NT2/D1 (cell line): ENCODE measurements at regions not wholly inside any gene's neighbourhood (a gene's known extent, or its start where the extent isn't known, plus 50 kb on each side); places are given as distances from the start of the nearest gene placed in this dataset.

Experiments used
- DNase-seq: peaks from one replicate; pipeline ENCODE4 v3.0.0-alpha.2; 2011; ENCODE audit warnings: low read depth, low spot score
- H3K27me3 ChIP-seq: 2 replicates; pipeline ENCODE4 v1.6.0; 2011; ENCODE audit warnings: mild to moderate bottlenecking; ENCODE audit not compliant: insufficient read length, insufficient read depth
- H3K36me3 ChIP-seq: 2 replicates; pipeline ENCODE4 v1.6.1; 2011; ENCODE audit warnings: mild to moderate bottlenecking, low read length, mixed read lengths; ENCODE audit not compliant: insufficient read depth, insufficient read length
- H3K4me1 ChIP-seq: 2 replicates; pipeline ENCODE4 v1.5.1; 2011; ENCODE audit not compliant: insufficient read depth, insufficient read length
- H3K4me3 ChIP-seq: 2 replicates; pipeline ENCODE4 v1.5.1; 2011; ENCODE audit warnings: low read depth; ENCODE audit not compliant: insufficient read length
- H3K9ac ChIP-seq: 2 replicates; pipeline ENCODE4 v1.6.0; 2011; ENCODE audit warnings: low read depth; ENCODE audit not compliant: insufficient read length
- H3K9me3 ChIP-seq: 2 replicates; pipeline ENCODE4 v1.5.1; 2011; ENCODE audit warnings: mild to moderate bottlenecking, low read length; ENCODE audit not compliant: insufficient read depth
- SUZ12 ChIP-seq: IDR thresholded peaks from 2 replicates; pipeline ENCODE4 v1.6.1; 2011; ENCODE audit not compliant: insufficient read length, insufficient read depth; ENCODE audit errors: extremely low read depth
- YY1 ChIP-seq: IDR thresholded peaks from 2 replicates; pipeline ENCODE4 v1.6.1; 2011; ENCODE audit not compliant: insufficient read length, insufficient read depth
- ZNF274 ChIP-seq: IDR thresholded peaks from 2 replicates; pipeline ENCODE4 v1.6.1; 2011; ENCODE audit warnings: mild to moderate bottlenecking, low read depth, low read length

DNA sequence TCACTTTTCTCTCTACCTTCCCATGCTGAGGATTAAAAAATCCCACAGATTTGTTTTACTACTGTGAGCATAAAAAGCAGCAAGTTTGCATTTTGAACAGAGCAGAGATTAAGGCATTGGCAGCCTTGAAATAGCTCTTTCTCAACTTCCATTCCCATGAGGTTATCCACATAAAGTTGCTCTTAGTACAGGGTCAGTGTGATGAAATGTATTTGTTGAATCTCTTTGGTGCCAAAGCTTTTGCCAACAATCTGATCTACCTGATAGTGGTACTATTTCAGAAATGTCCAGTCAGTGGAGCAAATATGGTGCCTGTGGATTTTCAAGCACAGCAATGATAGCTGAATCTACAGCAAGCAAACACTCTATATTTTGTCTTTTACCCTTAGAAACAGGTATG lies 254.8 kb downstream of the INHBA start:
- TF ChIP-seq ZNF274 (no peak), SUZ12 (no peak), YY1 (no peak)
- H3K27me3 ChIP-seq, result no peaks in the 10 kb centered on the region
- no peak for DNase-seq
- no peaks in the 10 kb centered on the region for H3K4me1 ChIP-seq
- no peaks in the 10 kb centered on the region for H3K9me3 ChIP-seq
- H3K36me3 ChIP-seq, result no peaks in the 10 kb centered on the region
- no peak overlapping the region for H3K9ac ChIP-seq
- H3K4me3 ChIP-seq, result no peak overlapping the region

DNA sequence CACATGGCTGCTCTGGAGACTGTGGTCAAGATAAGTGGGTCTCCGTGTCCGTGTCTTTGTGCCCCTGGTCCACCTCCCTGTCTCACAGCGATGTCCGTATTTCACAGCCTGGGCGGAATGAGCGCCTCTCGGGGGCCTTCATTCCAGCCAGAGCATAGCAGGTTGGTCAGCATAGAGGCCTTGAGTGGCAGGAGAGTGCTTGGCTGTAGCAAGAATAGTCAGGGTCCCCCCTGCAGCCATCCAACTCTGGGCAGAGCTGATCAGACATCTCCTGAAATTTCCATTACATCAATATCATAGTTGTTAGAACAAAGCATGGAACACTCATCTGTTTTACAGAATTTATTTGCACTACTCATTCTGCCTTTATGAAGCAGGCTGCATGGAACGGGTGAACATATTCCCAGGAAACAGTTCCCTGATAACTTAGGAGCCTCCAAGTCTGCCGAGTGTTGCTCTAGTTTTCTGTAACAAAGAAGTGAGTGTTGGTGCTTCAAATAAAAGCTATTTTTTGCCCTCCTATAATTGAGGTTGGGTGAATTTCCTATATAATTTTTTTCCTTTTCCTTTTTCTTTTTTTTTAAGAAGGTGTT lies 255.3 kb downstream of the INHBA start:
- H3K36me3 ChIP-seq, result no peaks in the 10 kb centered on the region
- H3K9me3 ChIP-seq, result no peaks in the 10 kb centered on the region
- H3K9ac ChIP-seq, result no peak overlapping the region
- no peaks in the 10 kb centered on the region for H3K27me3 ChIP-seq
- DNase-seq, result no peak
- H3K4me3 ChIP-seq, result no peak overlapping the region
- no peak for TF ChIP-seq ZNF274
- TF ChIP-seq SUZ12, result no peak
- TF ChIP-seq YY1, result no peak
- H3K4me1 ChIP-seq, result no peaks in the 10 kb centered on the region

DNA sequence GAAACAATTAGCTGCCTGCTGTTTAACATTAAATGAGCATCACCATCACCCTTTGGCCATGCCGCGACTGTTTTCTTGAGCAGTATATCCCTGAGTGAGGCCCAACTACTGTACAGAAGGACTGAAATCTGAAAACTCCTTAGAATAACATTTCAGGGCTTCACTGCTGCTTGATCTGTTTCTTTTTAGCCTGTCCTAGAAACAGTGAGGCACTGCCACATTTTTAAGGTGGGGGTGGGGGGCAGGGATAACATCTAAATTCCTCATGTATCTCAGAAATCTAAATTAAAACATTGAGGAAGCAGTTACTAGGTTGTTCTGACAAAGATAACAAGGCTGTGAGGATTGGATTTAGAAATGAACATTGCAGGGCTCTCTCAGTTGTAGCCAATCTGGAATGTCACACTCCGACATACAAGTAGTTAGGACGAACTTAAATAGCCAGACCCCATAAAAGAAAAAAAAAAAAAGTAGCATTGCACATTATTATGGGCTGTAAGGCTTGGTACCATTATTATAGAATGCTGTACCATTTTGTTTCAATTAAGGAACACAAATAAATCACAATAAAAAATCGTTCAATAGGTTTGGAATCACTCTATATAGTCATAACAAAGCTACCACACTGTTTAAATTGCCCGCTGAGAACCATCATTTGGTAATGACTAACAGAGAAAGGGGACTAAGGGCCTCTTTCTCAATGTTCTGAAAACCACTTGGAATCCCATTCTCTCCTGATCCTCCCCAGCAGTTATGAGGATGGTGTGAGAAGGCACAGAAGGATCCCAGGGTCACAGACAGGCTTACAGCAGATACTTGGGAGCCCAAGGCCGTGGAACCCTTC lies 256.1 kb downstream of the INHBA start:
- Histone ChIP-seq H3K27me3 (no peaks in the 10 kb centered on the region), H3K9ac (no peak overlapping the region), H3K36me3 (no peaks in the 10 kb centered on the region), H3K9me3 (no peaks in the 10 kb centered on the region), H3K4me1 (no peaks in the 10 kb centered on the region), H3K4me3 (no peak overlapping the region)
- no peak for DNase-seq
- no peak for TF ChIP-seq YY1
- no peak for TF ChIP-seq ZNF274
- no peak for TF ChIP-seq SUZ12

DNA sequence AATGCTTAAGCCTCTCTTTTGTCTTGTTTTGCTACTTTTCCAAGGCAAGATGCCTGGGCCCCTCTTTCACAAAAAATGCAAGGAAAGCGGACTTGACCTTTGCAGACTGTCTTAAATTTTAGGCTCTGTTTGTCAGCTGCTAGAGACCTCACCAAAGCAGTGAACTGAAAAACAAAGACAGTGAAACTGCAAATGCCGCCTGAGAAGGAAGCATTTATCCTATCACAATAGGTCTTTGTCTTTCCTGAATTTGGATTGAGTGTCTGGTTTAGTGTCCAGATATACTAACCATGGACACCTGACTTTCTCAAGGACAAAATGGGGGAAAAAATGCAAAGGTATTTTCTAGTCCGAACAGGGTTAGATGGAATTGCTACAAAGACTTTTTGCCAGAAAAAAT lies 256.9 kb downstream of the INHBA start:
- H3K4me3 ChIP-seq, result no peak overlapping the region
- DNase-seq, result no peak
- H3K36me3 ChIP-seq, result no peaks in the 10 kb centered on the region
- no peaks in the 10 kb centered on the region for H3K9me3 ChIP-seq
- no peak overlapping the region for H3K9ac ChIP-seq
- TF ChIP-seq YY1 (no peak), SUZ12 (no peak), ZNF274 (no peak)
- no peaks in the 10 kb centered on the region for H3K27me3 ChIP-seq
- no peaks in the 10 kb centered on the region for H3K4me1 ChIP-seq

DNA sequence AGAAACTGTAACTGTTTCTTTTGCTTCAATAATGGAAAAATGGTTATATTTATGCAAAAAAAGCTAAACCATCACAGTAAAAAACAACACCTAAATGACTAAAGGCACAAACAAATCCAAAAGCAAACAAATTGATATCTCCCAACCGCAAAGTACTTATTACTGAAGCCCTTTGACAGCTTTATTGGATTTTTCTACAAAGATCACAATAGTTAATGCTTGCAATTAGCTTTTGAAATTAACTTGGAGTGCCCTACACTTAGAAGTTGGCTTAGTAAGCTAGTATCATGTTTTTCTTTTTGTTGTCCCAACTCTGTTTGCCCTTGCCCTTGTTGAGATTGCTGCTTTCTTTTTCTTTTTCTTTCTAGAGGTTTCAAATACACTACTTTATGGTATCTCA lies 257.5 kb downstream of the INHBA start:
- H3K4me1 ChIP-seq, result no peaks in the 10 kb centered on the region
- no peak overlapping the region for H3K9ac ChIP-seq
- TF ChIP-seq SUZ12, result no peak
- no peak for TF ChIP-seq YY1
- no peak for TF ChIP-seq ZNF274
- H3K27me3 ChIP-seq, result no peaks in the 10 kb centered on the region
- no peaks in the 10 kb centered on the region for H3K36me3 ChIP-seq
- H3K9me3 ChIP-seq, result no peaks in the 10 kb centered on the region
- no peak for DNase-seq
- H3K4me3 ChIP-seq, result no peak overlapping the region

DNA sequence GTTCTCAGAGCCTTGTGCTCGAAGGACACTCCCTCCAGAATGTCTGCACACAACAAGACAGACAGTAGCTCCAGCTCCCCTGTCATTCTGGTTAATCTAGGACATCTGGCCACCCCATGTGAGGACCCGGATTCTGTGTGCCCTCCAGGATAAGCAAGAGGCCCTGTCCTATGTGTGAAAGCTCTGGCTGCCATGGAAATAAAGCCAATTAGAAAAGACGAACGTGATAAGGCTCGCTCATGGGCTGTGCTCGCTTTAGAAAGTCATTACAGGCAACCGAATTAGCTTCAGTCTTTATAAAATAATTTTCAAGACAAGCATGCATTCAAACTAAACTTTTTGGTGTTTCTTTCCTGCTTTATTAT lies 263.4 kb downstream of the INHBA start:
- no peak for DNase-seq
- TF ChIP-seq ZNF274, result no peak
- TF ChIP-seq SUZ12, result no peak
- TF ChIP-seq YY1, result no peak
- no peak overlapping the region for H3K9ac ChIP-seq
- H3K4me1 ChIP-seq, result no peaks in the 10 kb centered on the region
- H3K36me3 ChIP-seq, result no peaks in the 10 kb centered on the region
- H3K27me3 ChIP-seq, result no peaks in the 10 kb centered on the region
- no peaks in the 10 kb centered on the region for H3K9me3 ChIP-seq
- H3K4me3 ChIP-seq, result no peak overlapping the region

DNA sequence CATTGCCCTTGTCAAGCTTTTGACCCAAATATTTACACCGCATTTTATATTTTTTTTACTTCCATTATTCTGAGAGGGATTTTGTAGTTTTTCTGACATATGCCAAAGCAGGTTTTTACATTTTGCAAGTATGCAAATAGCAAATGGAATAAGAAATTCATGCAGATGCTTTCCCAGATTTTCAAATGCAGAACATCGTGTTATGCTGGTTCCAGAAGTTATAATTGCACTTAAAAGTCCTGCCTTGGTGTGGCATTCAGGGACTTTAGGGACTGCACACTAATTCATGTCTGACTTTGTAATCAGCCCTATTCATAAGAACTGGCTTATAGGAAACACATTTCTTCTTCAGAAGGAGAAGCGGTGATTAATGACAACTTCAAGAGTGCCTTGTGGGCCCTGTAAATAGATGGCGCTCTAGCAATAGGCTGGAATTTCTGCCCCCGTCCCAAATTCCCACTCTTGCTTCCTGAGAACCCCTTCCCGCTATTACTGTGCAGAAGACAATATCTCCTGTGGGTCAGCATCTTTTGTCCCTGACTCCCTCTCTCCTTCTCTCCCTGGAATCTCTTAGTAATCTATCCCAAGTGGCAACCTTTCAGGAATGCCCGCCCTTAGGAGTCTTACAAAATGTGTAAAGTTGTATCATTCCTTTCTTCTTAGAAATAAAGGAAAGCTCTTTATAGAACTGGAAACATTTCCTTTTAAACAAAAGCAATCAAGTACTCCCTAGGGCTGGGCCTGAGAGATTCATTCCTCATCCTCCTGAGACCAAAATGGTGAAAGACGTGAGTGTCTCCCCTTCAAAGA lies 264.0 kb downstream of the INHBA start:
- Histone ChIP-seq H3K4me1 (no peaks in the 10 kb centered on the region), H3K9me3 (no peaks in the 10 kb centered on the region), H3K9ac (no peak overlapping the region), H3K4me3 (no peak overlapping the region), H3K27me3 (no peaks in the 10 kb centered on the region), H3K36me3 (no peaks in the 10 kb centered on the region)
- no peak for DNase-seq
- TF ChIP-seq YY1, result no peak
- no peak for TF ChIP-seq ZNF274
- TF ChIP-seq SUZ12, result no peak
